Esophagus squamous epithelium (tissue), 4 donors: ENCODE measurements at regions not wholly inside any gene's neighbourhood (a gene's known extent, or its start where the extent isn't known, plus 50 kb on each side); places are given as distances from the start of the nearest gene placed in this dataset.

Source experiments
- POLR2A ChIP-seq, 4 donors: fragments of 450-650 bp; IDR thresholded peaks; one replicate each; pipeline ENCODE4 v1.6.1; 2017; ENCODE audit warnings: antibody characterized with exemption in 4 of 4, mild to moderate bottlenecking in 4 of 4, moderate library complexity in 3 of 4
- TF ChIP-seq, protein P1 (sequence below), 6 experiments: fragments of 450-650 bp in 4 of 6; fragments of 200-600 bp in 2 of 6; sonication (generic) in 2 of 6; IDR thresholded peaks; one replicate each; pipeline ENCODE4 v1.5.1; 2016 to 2019; ENCODE audit warnings: antibody characterized with exemption in 6 of 6, mild to moderate bottlenecking in 4 of 6, moderate library complexity in 4 of 6

GRCh38 chr5:161034451-161034850 lies 182.4 kb upstream of the ATP10B start:
- TF ChIP-seq, protein P1, sequence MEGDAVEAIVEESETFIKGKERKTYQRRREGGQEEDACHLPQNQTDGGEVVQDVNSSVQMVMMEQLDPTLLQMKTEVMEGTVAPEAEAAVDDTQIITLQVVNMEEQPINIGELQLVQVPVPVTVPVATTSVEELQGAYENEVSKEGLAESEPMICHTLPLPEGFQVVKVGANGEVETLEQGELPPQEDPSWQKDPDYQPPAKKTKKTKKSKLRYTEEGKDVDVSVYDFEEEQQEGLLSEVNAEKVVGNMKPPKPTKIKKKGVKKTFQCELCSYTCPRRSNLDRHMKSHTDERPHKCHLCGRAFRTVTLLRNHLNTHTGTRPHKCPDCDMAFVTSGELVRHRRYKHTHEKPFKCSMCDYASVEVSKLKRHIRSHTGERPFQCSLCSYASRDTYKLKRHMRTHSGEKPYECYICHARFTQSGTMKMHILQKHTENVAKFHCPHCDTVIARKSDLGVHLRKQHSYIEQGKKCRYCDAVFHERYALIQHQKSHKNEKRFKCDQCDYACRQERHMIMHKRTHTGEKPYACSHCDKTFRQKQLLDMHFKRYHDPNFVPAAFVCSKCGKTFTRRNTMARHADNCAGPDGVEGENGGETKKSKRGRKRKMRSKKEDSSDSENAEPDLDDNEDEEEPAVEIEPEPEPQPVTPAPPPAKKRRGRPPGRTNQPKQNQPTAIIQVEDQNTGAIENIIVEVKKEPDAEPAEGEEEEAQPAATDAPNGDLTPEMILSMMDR (IDR thresholded peaks at IDR 0.05) = no peak
- no peak for TF ChIP-seq POLR2A (IDR thresholded peaks at IDR 0.05)
